ENCODE measurements at regions not wholly inside any gene's neighbourhood (a gene's known extent, or its start where the extent isn't known, plus 50 kb on each side); places are given as distances from the start of the nearest gene placed in this dataset.

GRCh38 chr4:14883166-14883565 is 119.1 kb upstream of the CPEB2 start:
- H3K9ac ChIP-seq (ENCODE audit: extremely low read depth, insufficient read length, low read length), result no peak overlapping the region
- no peak overlapping the region for H2BK120ac ChIP-seq (ENCODE audit: low read depth, low read length, poor library complexity, severe bottlenecking)
- no peaks in the 10 kb centered on the region for H3K9me3 ChIP-seq (ENCODE audit: control insufficient read depth, low read depth, low read length)
- no peaks in the 10 kb centered on the region for H3K23me2 ChIP-seq (ENCODE audit: insufficient read length, low read depth, low read length, poor library complexity, severe bottlenecking)
- no peaks in the 10 kb centered on the region for H3K79me2 ChIP-seq (ENCODE audit: insufficient read depth, low read length)
- no peak overlapping the region for H3T11ph ChIP-seq (ENCODE audit: low read length)
- no CpG with 5 or more reads among the region's 3 CpGs for WGBS (ENCODE audit: extremely low coverage, insufficient read length, low lambda C conversion rate)
- Mint-ChIP-seq H3K27ac (no peak overlapping the region), H3K4me3 (no peak overlapping the region), H3K9me3 (no peaks in the 10 kb centered on the region), H3K4me1 (no peaks in the 10 kb centered on the region), H3K27me3 (ENCODE audit: low read depth) (no peaks in the 10 kb centered on the region; the same call in 1 of the 2 replicates), H3K36me3 (ENCODE audit: insufficient read depth in 1 of 3, low read depth in 3 of 3) (no peaks in the 10 kb centered on the region)
- no peak overlapping the region for H2BK20ac ChIP-seq (ENCODE audit: low read depth, low read length, poor library complexity, severe bottlenecking)
- no peak overlapping the region for H2AFZ ChIP-seq (ENCODE audit: low read length)
- H4K8ac ChIP-seq (replicated peaks; ENCODE audit: insufficient read length, low read depth, low read length), result no peak overlapping the region
- H2BK5ac ChIP-seq (ENCODE audit: insufficient read length, low read length), result no peak overlapping the region
- H3K27ac ChIP-seq (ENCODE audit: insufficient read length, low read depth, low read length), result no peak overlapping the region
- H4K91ac ChIP-seq (ENCODE audit: insufficient read length, low read depth, low read length), result no peak overlapping the region
- H3K14ac ChIP-seq (ENCODE audit: insufficient read depth, low read length), result no peak overlapping the region
- no peak for DNase-seq
- no peak overlapping the region for H3K23ac ChIP-seq (ENCODE audit: insufficient read length, low read depth, low read length)
- no peak overlapping the region for H2AK5ac ChIP-seq (ENCODE audit: insufficient read length, low read length)
- no peaks in the 10 kb centered on the region for H3K27me3 ChIP-seq (ENCODE audit: insufficient read depth, low read length)
- H3K18ac ChIP-seq (ENCODE audit: insufficient read length, low read depth, low read length), result no peak overlapping the region
- H4K20me1 ChIP-seq (ENCODE audit: control insufficient read depth, insufficient read depth, insufficient read length), result no peaks in the 10 kb centered on the region
- no peak overlapping the region for H2BK15ac ChIP-seq (ENCODE audit: low read depth, low read length)
- TF ChIP-seq CTCF (conservative IDR thresholded peaks at IDR 0.05), result no peak
- no peak overlapping the region for H3K4ac ChIP-seq (ENCODE audit: low read depth, low read length)
- no peak overlapping the region for H3K56ac ChIP-seq (ENCODE audit: insufficient read length, low read depth, low read length)
- H3K4me1 ChIP-seq (ENCODE audit: insufficient read depth, low read length), result no peaks in the 10 kb centered on the region
- no peak overlapping the region for H4K5ac ChIP-seq (ENCODE audit: insufficient read length, low read depth, low read length)
- no peaks in the 10 kb centered on the region for H3K79me1 ChIP-seq (ENCODE audit: insufficient read depth, low read depth, low read length, poor library complexity, severe bottlenecking)
- no peak overlapping the region for H2BK12ac ChIP-seq (ENCODE audit: insufficient read length, low read depth, low read length)
- H3K4me2 ChIP-seq (ENCODE audit: insufficient read depth, insufficient read length, low read length), result no peak overlapping the region

All from H9 (cell line).